DMS53 (cell line): ENCODE measurements at regions not wholly inside any gene's neighbourhood (a gene's known extent, or its start where the extent isn't known, plus 50 kb on each side); places are given as distances from the start of the nearest gene placed in this dataset.

ENCODE experiments used
- DNase-seq: peaks from one replicate; lab custom pipeline; 2025; lab: John Stamatoyannopoulos, UW

DNA sequence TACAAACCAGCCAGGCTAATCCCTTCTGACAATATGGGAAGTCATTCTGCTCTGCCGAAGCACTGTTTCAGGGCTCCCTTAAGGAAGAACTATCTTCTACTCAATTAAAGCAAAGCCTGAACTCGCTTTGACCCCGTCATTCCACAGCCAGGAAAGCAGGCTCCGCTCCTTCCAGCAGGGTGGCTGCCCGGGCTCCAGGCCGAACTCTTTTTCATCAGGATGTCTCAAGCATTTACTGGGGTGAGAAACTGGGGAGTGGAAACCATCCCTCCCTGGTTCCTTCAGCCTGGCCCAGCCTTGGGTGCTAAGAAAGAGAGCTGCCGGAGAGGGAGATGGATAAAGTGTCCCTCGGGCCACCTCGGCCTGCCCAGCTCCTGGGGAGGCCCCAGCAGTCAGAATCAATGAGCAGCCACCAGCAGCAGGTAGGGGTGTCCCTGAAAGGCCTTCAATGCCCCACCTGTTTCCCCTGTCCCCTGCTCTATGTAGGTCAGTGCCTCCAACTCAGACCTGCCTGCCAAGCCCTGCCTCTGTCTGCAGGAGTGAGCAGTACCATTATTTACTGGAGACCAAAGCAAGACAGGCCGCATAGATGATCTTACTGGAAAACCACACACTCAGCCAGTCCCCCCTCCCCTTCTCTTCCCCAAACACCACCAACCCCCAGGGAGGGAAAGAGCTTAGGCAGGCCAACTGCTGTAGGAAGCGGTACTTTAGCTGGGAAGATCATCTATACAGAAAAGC, 225.6 kb upstream of the TLE3 start:
- peak; percentile 13 for DNase-seq

DNA sequence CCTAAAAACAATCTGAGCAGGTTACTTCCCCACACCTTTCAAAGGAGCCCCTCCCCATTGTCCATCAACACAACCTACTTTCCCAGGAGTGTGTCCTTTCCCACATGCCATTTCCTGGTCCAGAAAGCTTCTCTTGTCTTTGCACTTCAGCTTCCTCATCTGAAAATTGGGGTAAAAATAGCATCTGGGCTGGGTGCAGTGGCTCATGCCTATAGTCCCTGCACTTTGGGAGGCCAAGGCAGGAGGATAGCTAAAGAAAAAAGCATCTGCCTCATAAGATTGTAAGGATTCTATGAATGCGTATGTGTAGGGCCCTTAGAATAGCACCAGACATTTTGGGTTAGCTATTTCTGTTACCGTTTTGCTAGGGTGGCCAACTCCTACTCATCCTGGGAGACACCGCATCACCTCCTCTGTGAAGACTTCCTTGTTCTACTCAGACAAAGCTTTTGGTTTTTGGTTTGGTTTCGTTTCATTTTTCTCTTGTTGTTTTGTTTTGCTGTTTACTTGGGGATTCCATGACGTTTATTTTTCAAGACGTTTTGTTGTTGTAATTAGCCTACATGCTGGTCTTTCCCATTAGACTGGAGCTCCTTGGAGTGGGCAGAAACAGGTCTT, 224.4 kb upstream of the TLE3 start:
- no peak for DNase-seq

- no peak for DNase-seq
Observed at GRCh38 chr15:70321172-70321819, 223.6 kb upstream of the TLE3 start.

DNA sequence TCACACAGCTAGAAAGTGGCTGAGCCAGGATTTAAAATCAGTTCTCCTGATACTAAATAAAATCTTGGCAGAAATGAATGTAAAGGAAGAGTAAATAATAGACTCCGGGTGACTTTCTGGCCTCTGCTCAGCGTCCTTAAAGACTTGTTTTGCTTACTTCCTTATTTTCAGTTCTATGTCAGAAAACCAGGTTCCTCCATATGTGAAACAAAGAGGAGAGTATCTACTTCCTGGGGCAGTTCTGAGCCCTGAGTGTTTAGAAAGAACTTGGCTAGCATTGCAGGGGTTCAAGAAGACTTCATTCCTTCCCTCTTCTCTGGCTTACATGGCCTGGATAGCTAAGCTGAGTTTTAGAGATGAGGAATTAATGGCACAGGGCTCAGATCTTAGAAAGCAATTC, 222.8 kb upstream of the TLE3 start:
- no peak for DNase-seq

- DNase-seq, result no peak
Observed at GRCh38 chr15:70320077-70320476, 222.4 kb upstream of the TLE3 start.

- no peak for DNase-seq
Observed at GRCh38 chr15:70319466-70319865, 221.7 kb upstream of the TLE3 start.

- DNase-seq, result no peak
Observed at GRCh38 chr15:70318594-70319465, 221.1 kb upstream of the TLE3 start.

DNA sequence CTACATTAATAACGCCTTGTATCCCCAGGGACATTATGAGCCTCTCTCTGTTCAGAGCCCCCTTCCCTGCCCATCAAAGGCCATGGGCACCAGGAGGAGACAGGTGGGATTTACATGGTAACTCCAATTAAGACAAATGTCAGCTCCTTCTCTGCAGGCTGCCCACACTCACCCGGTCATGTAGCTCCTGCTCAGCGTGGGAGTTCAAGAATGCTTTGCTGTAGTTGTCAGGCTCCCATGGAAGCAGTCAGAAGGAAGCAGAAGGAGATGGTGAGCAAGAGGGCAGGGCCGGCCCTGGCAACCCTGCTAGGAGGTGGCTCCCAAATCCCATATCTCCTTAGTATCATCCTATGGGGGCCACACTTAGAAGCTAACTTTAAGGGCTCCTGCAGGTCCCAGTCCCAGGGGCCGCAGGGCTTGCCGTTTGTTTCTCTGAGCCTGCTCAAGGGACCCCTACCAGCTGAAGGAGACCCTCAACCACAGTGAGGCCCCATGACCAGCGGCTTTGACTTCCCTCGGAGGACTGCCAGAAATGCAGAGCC, 218.4 kb upstream of the TLE3 start:
- DNase-seq, result no peak

DNA sequence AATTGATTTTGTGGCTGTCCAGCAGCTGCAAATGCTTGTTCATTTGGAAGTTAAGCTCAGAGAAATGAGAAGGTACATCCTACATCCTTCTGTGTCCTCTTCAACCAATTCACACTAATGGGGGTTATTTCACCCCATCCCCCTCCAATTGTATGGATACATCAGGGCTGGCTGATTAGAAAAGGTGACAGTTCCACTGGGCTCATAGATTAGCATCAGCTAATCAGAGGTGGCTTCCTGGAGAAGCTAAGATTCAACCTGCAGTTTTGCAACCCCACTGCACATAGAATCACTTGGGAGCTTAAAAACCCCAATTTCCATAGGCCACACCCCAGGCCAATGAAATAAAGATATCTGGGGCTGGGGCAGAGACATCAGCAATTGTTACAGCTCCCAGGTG, 217.7 kb upstream of the TLE3 start:
- no peak for DNase-seq

DNA sequence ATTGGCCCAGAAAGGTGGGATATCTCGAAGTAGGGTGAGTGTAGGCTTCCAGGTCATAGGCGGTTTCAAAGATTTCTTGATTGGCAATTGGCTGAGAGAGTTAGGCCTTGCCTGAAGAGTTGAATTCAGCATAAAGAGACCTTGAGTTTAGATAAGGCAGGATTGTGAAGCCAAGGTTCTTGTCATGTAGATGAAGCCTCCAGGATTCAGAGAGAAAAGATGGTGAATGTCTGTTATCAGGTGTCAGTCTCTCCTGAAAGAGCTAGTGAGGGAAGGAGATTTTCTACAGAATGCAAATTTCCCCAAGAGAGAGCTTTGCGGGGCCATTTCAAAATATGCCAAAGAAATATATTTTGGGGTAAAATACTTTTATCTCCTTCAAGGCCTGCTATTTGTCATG, 217.0 kb upstream of the TLE3 start:
- no peak for DNase-seq

GRCh38 chr15:70314018-70314354, 216.3 kb upstream of the TLE3 start:
- DNase-seq, result no peak

- no peak for DNase-seq
Observed at GRCh38 chr15:70313099-70314017, 215.6 kb upstream of the TLE3 start.

DNA sequence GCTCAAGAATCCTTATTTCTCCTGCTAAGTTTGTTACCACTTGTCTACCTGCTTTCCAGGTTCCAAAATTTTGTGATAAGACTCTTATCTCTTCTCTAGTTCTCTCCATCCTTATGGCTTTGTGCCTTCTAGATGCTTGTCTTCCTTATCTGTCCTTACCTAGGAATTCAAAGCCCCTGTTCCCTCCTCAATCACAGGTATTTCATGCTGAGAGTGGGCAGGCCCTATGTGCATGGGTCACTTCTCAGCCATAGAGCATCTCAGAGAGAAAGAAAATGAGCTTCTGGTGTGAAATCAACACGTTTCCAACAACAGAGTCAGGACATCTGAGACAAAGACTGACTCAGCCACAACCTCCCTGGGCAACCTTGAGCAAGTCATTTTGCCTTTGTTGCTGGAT, 214.1 kb upstream of the TLE3 start:
- no peak for DNase-seq

GRCh38 chr15:70309716-70310115, 212.0 kb upstream of the TLE3 start:
- peak; percentile 75 for DNase-seq

DNA sequence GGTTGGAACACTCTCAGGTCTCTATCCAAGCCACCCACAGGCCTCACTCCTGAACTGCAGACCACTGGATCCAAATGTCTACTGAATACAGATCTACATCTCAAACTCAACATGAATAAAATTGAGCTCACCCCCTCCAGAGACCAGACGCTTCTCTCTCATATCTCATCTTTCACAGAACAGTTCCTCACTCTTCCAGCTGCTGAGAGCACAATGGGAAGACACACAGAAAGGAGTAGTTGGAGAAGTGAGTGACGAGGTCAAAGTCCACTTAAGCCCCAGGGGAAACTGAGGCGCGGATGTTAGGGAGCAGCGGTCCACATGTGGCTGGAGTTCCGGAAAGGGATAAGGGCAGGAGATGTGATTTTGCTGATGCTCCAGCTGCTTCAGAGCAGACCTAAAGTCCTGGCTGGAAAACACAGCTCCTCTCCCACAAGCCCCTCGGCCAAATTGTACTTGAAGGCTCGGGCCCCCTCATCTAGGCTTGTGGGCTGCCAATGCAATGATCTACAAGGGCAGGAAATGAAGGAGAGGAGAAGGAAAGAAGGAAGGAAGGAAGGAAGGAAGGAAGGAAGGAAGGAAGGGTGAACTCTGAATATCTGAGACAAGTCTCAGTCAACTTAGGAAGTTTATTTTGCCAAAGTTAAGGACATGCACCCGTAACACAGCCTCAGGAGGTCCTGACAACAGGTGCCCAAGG, 211.2 kb upstream of the TLE3 start:
- no peak for DNase-seq

GRCh38 chr15:70308011-70308734, 210.5 kb upstream of the TLE3 start:
- peak; percentile 42 for DNase-seq

GRCh38 chr15:70306582-70306981, 208.9 kb upstream of the TLE3 start:
- DNase-seq, result no peak

DNA sequence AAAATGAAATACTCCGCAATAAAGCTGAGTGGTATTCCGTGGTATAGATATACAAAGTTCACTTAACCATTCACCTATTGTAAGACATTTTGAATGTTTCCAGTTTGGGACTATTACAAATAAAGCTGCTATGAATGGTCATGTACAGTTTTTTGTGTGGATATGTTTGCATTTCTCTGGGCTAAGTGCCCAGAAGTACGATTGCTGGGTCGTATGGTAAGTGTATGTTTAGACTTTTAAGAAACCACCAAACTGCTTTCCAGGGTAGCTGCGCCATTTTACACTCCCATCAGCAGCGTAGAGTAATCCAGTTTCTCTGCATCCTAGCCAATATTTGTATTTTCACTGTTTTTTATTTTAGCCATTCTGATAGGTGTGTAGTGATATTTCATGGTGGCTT, 208.4 kb upstream of the TLE3 start:
- DNase-seq, result no peak

GRCh38 chr15:70303981-70304380, 206.3 kb upstream of the TLE3 start:
- DNase-seq, result no peak

DNA sequence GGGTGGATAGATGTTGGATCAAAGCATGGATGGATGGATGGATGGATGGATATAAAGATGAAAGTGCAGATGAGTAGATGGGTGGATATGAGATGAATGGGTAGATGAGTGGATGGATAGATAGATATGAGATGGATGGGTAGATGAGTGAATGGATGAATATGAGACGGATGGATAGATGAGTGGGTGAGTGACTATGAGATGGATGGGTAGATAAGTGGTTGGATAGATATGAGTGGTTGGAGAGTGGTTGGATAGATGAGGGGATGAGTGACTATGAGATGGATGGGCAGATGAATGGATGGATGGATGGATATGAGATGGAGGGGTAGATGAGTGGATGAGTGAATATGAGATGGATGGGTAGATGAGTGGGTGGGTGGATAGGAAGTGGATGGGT, 204.6 kb upstream of the TLE3 start:
- DNase-seq, result no peak
